ENCODE measurements at regions not wholly inside any gene's neighbourhood (a gene's known extent, or its start where the extent isn't known, plus 50 kb on each side); places are given as distances from the start of the nearest gene placed in this dataset.

DNA sequence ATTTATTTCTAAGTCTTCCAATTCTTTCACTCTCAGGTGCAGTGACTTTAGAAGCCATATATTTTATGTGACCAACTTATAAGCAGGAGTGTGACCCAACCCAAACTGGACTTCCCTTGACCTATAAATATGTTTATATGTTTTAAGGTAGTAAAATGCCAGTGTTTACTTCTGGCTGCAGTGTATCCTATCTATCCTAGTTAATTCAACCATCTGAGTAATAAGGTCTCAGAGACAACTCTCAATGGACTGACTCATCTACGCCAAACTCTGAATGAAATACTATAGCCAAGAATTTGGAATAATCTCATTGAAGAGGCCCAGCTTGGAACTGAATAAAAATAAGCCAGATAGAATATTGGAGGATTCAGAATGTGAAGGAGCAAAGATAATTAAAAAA lies 544.5 kb upstream of the SORCS1 start:
- DNase-seq (ENCODE audit: low spot score), result no peak

DNA sequence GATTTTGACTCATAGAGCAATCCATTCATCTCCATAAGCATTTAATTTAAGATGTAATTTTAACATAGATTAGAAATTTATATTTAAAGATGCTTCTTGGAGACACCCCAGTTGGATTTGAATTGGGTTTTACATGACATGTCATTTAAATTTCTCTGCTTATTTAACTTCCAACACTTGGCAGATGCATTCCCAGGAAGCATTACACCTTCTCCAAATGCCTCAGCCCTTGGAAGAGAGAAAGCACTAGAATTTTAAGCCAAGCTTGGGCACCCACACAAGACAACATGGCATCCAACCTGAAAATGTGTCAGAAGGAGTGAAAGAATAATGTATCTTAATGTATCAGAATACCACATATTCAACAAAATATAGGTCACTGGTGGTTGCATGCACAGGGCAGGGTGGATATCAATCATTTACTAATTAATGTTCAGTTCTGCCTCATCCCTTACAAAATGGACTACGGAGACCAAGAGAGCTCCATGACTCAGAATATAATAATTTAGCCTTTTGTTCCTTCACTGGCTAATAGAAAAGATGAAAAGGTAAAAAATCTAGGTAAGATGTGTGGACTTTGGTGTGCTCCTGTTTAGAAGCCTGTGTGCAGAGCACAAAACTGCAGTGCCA lies 541.7 kb upstream of the SORCS1 start:
- DNase-seq (ENCODE audit: low spot score), result no peak

DNA sequence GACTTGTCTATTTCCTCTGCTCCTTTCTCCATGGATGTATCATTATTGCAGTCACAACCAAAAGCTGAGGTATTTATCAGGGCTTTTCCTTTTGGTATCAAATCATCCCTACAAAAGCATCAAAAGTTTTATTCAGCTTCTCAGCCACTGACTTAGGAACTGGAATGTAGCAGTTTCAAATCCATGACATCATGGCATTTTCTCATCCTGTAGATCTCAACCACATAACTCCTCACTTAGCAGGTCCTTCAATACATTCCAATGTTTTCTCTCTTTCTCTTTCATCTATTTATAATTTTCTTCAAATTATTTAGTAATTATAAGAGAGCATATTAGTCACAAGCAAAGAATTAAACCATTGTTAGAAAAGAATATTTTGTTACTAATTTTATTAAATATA lies 537.4 kb upstream of the SORCS1 start:
- no peak for DNase-seq (ENCODE audit: low spot score)

GRCh38 chr10:107692072-107692471 lies 527.6 kb upstream of the SORCS1 start:
- DNase-seq (ENCODE audit: low spot score), result no peak

GRCh38 chr10:107689323-107689722 lies 524.8 kb upstream of the SORCS1 start:
- no peak for DNase-seq (ENCODE audit: low spot score)

- no peak for DNase-seq (ENCODE audit: low spot score)
Observed at GRCh38 chr10:107687701-107688100, 523.2 kb upstream of the SORCS1 start.

DNA sequence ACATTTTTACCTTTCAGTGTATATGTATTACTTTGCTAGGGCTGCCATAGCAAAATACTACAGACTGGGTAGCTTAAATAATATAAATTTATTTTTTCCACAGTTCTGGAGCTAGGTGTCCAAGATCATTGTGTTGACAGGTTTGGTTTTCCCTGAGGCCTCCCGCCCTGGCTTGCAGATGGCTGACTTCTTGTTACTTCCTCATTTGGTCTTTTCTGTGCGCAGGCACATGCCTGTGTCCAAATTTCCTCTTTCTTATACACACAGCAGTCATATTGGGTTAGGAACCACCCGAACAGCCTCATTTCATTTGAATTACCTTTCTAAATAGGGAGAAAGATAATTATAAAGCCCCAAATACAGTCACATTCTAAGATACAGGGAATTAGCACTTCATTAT lies 521.6 kb upstream of the SORCS1 start:
- no peak for DNase-seq (ENCODE audit: low spot score)

- DNase-seq (ENCODE audit: low spot score), result no peak
Observed at GRCh38 chr10:107671960-107672359, 507.5 kb upstream of the SORCS1 start.

DNA sequence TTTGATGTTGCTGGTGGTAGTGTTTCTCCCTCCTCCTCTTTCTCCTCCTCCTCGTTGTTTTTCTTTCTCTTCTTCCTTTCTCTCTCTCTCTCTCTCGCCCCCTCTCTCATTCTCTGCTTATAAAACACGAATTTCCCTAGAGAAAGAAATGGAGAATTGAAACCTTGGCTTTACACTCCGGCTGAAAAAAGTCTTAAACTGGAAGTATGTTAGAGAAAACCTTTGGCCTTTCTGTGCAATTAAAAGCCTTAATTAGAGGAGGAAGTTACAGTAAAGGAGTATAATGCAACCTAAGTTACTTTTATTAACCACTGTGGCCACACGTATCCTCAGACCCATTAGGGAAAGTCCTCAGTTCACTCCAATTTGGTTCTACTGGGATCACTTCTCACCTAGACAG lies 501.7 kb upstream of the SORCS1 start:
- DNase-seq (ENCODE audit: low spot score), result no peak

GRCh38 chr10:107665459-107665858 lies 501.0 kb upstream of the SORCS1 start:
- DNase-seq (ENCODE audit: low spot score), result no peak

DNA sequence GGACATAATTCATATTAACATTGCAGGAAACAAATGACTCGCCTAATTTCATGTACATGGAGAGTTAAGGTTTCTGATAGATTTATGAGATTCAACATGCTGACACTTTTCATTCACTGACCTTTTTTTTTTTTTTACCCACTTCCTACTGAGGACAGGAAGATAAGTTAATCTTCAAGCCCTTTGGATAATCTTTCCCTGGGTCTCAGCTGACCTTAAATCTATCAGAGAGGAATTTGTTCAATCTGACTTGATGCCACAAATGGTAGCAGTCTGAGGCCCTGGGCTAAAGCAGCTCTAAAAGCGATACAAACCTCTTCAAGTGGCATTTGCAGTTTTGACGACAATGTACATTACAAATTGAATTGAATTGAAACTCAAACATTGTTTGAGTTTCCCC lies 493.3 kb upstream of the SORCS1 start:
- no peak for DNase-seq (ENCODE audit: low spot score)

DNA sequence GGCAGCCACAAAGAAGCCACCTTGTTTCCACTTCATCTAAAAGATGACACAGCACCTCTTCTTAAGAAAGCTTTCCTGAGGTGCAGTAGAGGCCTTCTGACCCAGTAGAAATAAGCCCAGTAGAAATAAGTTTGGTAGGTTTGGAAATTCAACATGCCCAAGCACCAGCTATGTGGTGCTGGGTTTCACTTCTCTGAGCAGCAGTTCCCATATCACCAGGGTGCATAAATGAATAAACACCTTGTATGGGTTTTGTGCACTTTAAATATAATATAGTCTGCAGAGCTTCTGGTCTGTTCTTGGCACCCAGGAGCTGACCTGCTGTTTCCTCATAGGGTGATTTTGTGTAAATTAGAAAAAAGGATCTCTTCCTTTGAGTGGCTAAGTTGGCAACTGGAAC lies 492.4 kb upstream of the SORCS1 start:
- no peak for DNase-seq (ENCODE audit: low spot score)

GRCh38 chr10:107653832-107654287 lies 489.4 kb upstream of the SORCS1 start:
- no peak for DNase-seq (ENCODE audit: low spot score)

- DNase-seq (ENCODE audit: low spot score), result no peak
Observed at GRCh38 chr10:107650939-107651338, 486.4 kb upstream of the SORCS1 start.

DNA sequence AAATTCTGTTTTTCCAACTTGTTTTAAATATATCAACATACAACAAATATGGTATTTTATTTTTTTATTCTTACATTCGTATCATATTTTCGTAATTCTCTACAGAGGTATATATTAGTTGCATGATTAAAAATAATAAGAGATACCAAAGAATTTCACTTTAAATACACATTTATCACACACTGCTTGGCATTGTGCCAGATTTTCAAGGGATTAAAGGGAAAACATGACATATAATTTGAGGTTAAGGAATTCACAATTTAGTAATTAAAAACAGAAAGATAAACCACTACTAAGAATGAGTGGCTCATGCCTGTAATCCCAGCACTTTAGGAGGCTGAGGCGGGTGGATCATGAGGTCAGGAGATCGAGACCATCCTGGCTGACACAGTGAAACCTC lies 484.7 kb upstream of the SORCS1 start:
- no peak for DNase-seq (ENCODE audit: low spot score)

- no peak for DNase-seq (ENCODE audit: low spot score)
Observed at GRCh38 chr10:107647462-107647861, 483.0 kb upstream of the SORCS1 start.

- no peak for DNase-seq (ENCODE audit: low spot score)
Observed at GRCh38 chr10:107631876-107632275, 467.4 kb upstream of the SORCS1 start.

- no peak for DNase-seq (ENCODE audit: low spot score)
Observed at GRCh38 chr10:107626862-107627261, 462.4 kb upstream of the SORCS1 start.

DNA sequence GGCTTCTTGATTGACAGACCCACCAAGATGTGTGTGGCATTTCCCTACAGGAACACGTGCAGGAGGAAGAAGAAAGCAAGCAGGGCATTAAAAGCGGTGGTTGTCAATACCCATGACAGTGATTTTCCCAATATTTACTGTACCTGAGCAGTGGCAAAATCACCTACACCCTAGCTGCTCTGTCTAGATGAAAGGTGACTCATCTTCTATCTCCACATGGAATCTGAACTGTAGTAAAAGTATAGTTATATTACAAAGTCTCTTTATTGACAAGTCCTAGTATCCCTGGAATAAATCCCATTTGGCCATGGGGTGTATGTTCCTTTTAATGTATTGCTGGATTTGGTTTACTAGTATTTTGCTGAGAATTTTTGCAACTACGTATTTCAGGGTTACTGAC lies 458.8 kb upstream of the SORCS1 start:
- no peak for DNase-seq (ENCODE audit: low spot score)

- no peak for DNase-seq (ENCODE audit: low spot score)
Observed at GRCh38 chr10:107619139-107619538, 454.6 kb upstream of the SORCS1 start.

- no peak for DNase-seq (ENCODE audit: low spot score)
Observed at GRCh38 chr10:107618504-107618994, 454.0 kb upstream of the SORCS1 start.

GRCh38 chr10:107616463-107617410 lies 452.2 kb upstream of the SORCS1 start:
- no peak for DNase-seq (ENCODE audit: low spot score)

DNA sequence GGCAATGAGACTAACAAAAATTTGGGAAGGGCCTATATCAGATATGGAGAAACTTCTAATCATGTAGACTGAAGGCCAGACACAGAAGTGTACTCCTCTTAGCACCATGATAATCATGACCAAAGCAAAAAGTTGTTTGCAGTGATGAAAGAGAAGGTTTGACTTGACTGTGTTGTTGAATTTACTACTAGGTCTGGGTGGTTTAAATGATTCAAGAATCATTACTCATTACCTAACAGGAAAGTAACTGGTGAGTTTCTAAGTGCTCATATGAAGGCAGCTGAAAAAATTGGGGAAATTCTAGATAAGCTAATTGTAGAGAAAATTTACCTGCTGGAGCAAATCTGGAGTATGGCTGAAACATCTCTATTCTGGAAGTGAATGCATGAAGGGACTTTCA lies 451.5 kb upstream of the SORCS1 start:
- DNase-seq (ENCODE audit: low spot score), result no peak

All from left forelimb (tissue), 1 donor.